ENCODE measurements at regions not wholly inside any gene's neighbourhood (a gene's known extent, or its start where the extent isn't known, plus 50 kb on each side); places are given as distances from the start of the nearest gene placed in this dataset.

GRCh38 chr2:42865884-42866881 is 73.8 kb upstream of the HAAO start (continued):
- no peak for TF ChIP-seq CEBPZ (IDR thresholded peaks at IDR 0.05; ENCODE audit: low read depth, low read length)
- TF ChIP-seq RELB (IDR thresholded peaks at IDR 0.05; ENCODE audit: low read depth): no peak
- TF ChIP-seq MEF2B (IDR thresholded peaks at IDR 0.05; ENCODE audit: partially characterized antibody, poor library complexity, severe bottlenecking): no peak

GRCh38 chr2:42864641-42865280 is 72.4 kb upstream of the HAAO start:
- intact Hi-C loops (cut with micrococcal nuclease; ENCODE audit: unreplicated experiment) (no loop called here), in situ Hi-C loops (cut with MboI) (no loop called here)
- no TSS peak for BruUV-seq (replicated peaks)
- no peak for TF ChIP-seq YBX1 (IDR thresholded peaks at IDR 0.05)
- TF ChIP-seq RAD51 (IDR thresholded peaks at IDR 0.05): no peak
- no peak for TF ChIP-seq NKRF (conservative IDR thresholded peaks at IDR 0.05)
- TF ChIP-seq PKNOX1 (IDR thresholded peaks at IDR 0.05): no peak
- TF ChIP-seq BHLHE40 (IDR thresholded peaks at IDR 0.05; ENCODE audit: borderline replicate concordance in 1 of 2, low read depth in 2 of 2, low read length in 1 of 2): no peak
- no peak for TF ChIP-seq NRF1 (conservative IDR thresholded peaks at IDR 0.05; ENCODE audit: low read depth, low read length)

More at GRCh38 chr2:42864641-42865280, 72.4 kb upstream of the HAAO start:
- CTCF ChIA-PET: interaction anchor here (0.6 kb wide), 1 partner anchor 76 kb away, joined by 3 read pairs; no protein-coding TSS in a partner anchor
- Histone ChIP-seq H3K9me3 (replicated peaks; ENCODE audit: control insufficient read depth, insufficient read depth, low read length) (peaks cover 5% of the 10 kb centered on the region; the same call in 1 of the 3 replicates), H3K4me2 (ENCODE audit: control insufficient read depth, insufficient read depth) (no peak overlapping the region), H3K9ac (ENCODE audit: control insufficient read depth, insufficient read depth, low read length) (no peak overlapping the region), H3K79me2 (ENCODE audit: control insufficient read depth, insufficient read depth, low read length) (no peaks in the 10 kb centered on the region), H3K4me3 (no peak overlapping the region), H3K27me3 (replicated peaks in 1 of 2; ENCODE audit: control insufficient read depth in 2 of 2, insufficient read depth in 2 of 2, low read length in 1 of 2) (no peaks in the 10 kb centered on the region), H4K20me1 (ENCODE audit: control insufficient read depth, insufficient read depth) (no peaks in the 10 kb centered on the region), H3K27ac (ENCODE audit: control insufficient read depth, insufficient read depth) (no peak overlapping the region), H2AFZ (ENCODE audit: control insufficient read depth, low read depth, low read length) (no peak overlapping the region), H3K4me1 (ENCODE audit: control insufficient read depth, insufficient read depth, low read length) (no peaks in the 10 kb centered on the region), H3K36me3 (ENCODE audit: control insufficient read depth in 2 of 2, insufficient read depth in 2 of 2, low read length in 1 of 2) (no peaks in the 10 kb centered on the region)
- FAIRE-seq (no peak), ATAC-seq (no peak), DNase-seq (ENCODE audit: low read depth, low spot score) (no peak)
- RAD21 ChIA-PET (ENCODE audit: unreplicated experiment): no interaction called here
- SMC1A ChIA-PET (ENCODE audit: uncharacterized antibody, unreplicated experiment): interaction anchor here (1.0 kb wide), 1 partner anchor 364 kb away, joined by 3 read pairs; no protein-coding TSS in a partner anchor
- 49% methylated on average over 8 of the region's 8 CpGs for WGBS (ENCODE audit: insufficient coverage, insufficient replicate concordance, low lambda C conversion rate, missing lambda C conversion rate)
- POLR2A ChIA-PET: no interaction called here
